HG02623 (cell line): ENCODE measurements at regions not wholly inside any gene's neighbourhood (a gene's known extent, or its start where the extent isn't known, plus 50 kb on each side); places are given as distances from the start of the nearest gene placed in this dataset.
"Not testable (repeated sequence)": the region's sequence is repeated elsewhere in the genome, so short reads cannot be mapped to it uniquely, and the experiment has no call there.

Source experiments
- ATAC-seq: cut with Tn5 transposase; IDR thresholded peaks from one replicate; pipeline ENCODE4 v1.9.1; 2021; ENCODE audit warnings: moderate library complexity; ENCODE audit not compliant: unreplicated experiment

- no peak for ATAC-seq
Observed at GRCh38 chr6:115467726-115468125, 593.0 kb downstream of the FRK start.

GRCh38 chr6:115460913-115461312, 599.8 kb downstream of the FRK start:
- no peak for ATAC-seq

GRCh38 chr6:115456848-115457247, 603.8 kb downstream of the FRK start:
- no peak for ATAC-seq

GRCh38 chr6:115443825-115444478, 616.7 kb downstream of the FRK start:
- ATAC-seq, result no peak

GRCh38 chr6:115442323-115442722, 618.4 kb downstream of the FRK start:
- ATAC-seq, result no peak

GRCh38 chr6:115441651-115442050, 619.0 kb downstream of the FRK start:
- no peak for ATAC-seq

- no peak for ATAC-seq
Observed at GRCh38 chr6:115415378-115415777, 645.3 kb downstream of the FRK start.

- not testable (repeated sequence) for ATAC-seq
Observed at GRCh38 chr6:115414916-115415315, 645.8 kb downstream of the FRK start.

- ATAC-seq, result no peak
Observed at GRCh38 chr6:115411756-115412155, 648.9 kb downstream of the FRK start.

- no peak for ATAC-seq
Observed at GRCh38 chr6:115404446-115404845, 656.2 kb downstream of the FRK start.

GRCh38 chr6:115398607-115399006, 662.1 kb downstream of the FRK start:
- no peak for ATAC-seq

GRCh38 chr6:115396112-115396906, 664.4 kb downstream of the FRK start:
- ATAC-seq, result no peak

- no peak for ATAC-seq
Observed at GRCh38 chr6:115393821-115394220, 666.9 kb downstream of the FRK start.

- ATAC-seq, result no peak
Observed at GRCh38 chr6:115370202-115370601, 690.5 kb downstream of the FRK start.

- no peak for ATAC-seq
Observed at GRCh38 chr6:115365783-115366182, 694.9 kb downstream of the FRK start.

- peak; percentile 89 for ATAC-seq
Observed at GRCh38 chr6:115363379-115363778, 697.3 kb downstream of the FRK start.

- ATAC-seq, result no peak
Observed at GRCh38 chr6:115362234-115362633, 698.5 kb downstream of the FRK start.

- no peak for ATAC-seq
Observed at GRCh38 chr6:115360602-115361325, 699.9 kb downstream of the FRK start.

GRCh38 chr6:115358616-115359015, 702.1 kb downstream of the FRK start:
- ATAC-seq, result no peak

- ATAC-seq, result no peak
Observed at GRCh38 chr6:115356371-115356770, 704.3 kb downstream of the FRK start.

- ATAC-seq, result no peak
Observed at GRCh38 chr6:115323001-115323400, 737.7 kb downstream of the FRK start.

- ATAC-seq, result no peak
Observed at GRCh38 chr6:115319823-115320222, 740.9 kb downstream of the FRK start.
